ENCODE measurements at regions not wholly inside any gene's neighbourhood (a gene's known extent, or its start where the extent isn't known, plus 50 kb on each side); places are given as distances from the start of the nearest gene placed in this dataset.
A peak's percentile ranks its signal among the peaks of the same experiment; 100 is the strongest.

DNA sequence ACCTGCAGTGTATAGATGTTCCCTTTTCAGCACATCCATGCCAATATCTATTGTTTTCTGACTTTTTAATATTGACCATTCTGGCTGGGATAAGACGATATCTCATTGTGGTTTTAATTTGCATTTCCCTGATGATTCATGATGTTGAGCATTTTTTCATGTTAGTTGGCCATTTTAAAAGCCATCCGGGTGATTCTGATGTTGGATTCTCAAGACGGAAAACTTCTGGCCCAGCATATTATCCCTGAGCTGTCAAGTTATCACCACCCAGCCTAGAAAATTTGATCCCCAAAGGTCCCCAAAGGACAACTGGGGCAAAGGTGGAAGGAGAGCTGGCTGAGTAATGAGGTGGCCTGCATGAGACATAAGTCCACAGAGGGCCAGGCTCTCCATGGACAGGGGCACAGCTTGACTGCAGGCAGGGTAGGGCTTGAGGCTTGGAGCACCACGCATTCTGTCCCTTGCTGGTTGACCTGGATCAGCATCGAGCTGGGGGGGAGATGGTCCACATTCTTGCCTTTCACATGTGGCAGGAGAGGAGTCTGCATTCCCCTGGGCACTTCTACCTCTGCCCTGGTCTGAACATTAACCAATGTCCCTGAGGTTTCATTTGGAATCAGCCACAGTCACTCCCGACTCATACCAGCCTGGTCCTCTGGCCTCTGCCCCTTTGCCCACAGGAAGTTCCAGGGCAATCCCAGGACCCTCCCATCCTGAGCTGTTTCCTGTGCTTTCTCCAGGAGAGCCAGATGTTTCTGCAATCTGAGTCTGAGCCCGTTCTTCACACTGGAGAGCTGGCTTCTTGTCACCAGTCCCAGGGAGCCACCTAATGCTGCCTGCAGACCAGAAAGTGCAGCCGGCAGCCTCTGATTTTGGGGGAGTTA lies 69.2 kb downstream of the ISG20 start:
- peaks cover 27% of the 10 kb centered on the region for H3K27me3 ChIP-seq (ENCODE audit: control insufficient read depth, insufficient read depth, low read length)
- H3K4me3 ChIP-seq (ENCODE audit: insufficient read depth, low read depth, low read length): no peak overlapping the region
- DNase-seq: no peak
- no peaks in the 10 kb centered on the region for H3K36me3 ChIP-seq (replicated peaks; ENCODE audit: control insufficient read depth, insufficient read depth, low read length)

DNA sequence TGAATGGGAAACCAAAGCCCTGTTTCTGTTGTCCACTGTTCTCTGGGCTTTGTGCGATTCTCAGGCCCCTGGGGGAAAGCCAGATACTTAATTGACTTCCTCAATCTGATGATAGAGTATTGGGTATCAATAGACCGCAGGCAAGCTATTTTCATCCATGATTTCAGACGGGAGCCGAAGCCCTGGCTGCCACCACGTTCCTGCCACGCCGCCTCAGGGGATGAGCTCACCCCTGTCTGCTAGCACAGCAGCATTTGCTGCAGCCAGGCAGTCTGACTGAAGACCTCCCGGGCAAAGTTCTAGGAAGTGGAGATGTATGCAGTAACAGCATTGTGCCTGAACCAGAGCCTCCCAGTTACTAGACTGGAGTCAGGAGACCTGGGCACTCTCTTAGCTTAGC lies 69.8 kb downstream of the ISG20 start:
- Histone ChIP-seq H3K27me3 (ENCODE audit: control insufficient read depth, insufficient read depth, low read length) (peaks cover 23% of the 10 kb centered on the region), H3K4me3 (ENCODE audit: insufficient read depth, low read depth, low read length) (no peak overlapping the region), H3K36me3 (replicated peaks; ENCODE audit: control insufficient read depth, insufficient read depth, low read length) (no peaks in the 10 kb centered on the region)
- no peak for DNase-seq

DNA sequence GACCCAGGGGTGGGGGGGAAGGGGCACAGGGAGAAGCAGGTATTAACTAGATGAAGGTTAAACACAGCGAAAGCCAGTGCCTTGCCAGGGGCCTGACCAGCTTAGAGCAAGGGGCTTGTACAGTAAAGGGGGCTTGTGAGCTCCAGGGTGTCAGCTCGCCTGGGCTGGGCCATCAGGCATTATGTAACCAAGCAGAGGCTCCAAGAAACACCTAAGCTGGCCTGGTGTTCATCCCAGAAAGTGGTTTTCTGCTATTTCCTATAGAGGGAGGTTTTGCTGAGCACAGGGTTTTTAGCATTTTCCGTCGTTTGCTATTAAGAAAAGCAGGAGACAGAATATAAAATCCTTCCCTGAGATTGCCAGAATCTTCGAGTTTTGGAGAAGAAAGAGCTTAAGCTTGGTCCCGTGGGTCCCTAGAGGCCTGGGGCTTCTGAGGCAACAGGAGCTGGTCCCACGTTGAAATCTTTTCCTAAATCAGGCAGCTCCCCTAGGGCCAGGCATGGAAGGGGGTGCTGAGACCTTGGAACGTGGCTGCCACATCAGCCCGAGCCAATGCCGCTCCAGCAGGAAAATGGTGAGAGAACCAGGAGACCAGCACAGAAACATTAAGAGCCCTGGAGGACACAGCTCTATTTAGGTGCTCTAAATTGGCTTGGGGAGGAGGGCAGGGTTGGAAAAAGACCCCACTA lies 71.4 kb downstream of the ISG20 start:
- DNase-seq: no peak
- no peaks in the 10 kb centered on the region for H3K36me3 ChIP-seq (replicated peaks; ENCODE audit: control insufficient read depth, insufficient read depth, low read length)
- H3K4me3 ChIP-seq (ENCODE audit: insufficient read depth, low read depth, low read length): no peak overlapping the region
- H3K27me3 ChIP-seq (ENCODE audit: control insufficient read depth, insufficient read depth, low read length): peaks cover 9% of the 10 kb centered on the region

DNA sequence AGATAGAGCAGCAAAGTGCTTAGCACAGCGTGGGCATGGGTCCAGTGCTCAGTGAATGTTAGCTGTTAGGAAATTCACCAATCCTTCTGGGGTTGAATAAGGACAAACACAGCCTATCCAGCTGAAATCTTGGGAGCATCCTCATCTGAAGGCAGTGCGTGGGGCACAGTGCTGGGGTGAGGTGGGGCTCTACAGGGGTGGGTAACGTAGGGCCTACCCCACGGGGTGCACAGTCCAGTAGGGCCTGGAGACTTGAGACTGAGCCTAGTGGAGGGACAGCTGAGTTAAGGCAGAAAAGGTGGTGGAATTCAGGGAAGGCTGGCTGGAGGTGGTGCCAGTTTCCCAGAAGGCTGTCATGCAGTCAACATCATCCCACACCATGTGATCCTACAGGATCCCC lies 73.0 kb downstream of the ISG20 start:
- H3K36me3 ChIP-seq (replicated peaks; ENCODE audit: control insufficient read depth, insufficient read depth, low read length): no peaks in the 10 kb centered on the region
- H3K27me3 ChIP-seq (ENCODE audit: control insufficient read depth, insufficient read depth, low read length): no peaks in the 10 kb centered on the region; the same call in 1 of the 2 replicates
- DNase-seq: no peak
- H3K4me3 ChIP-seq (ENCODE audit: insufficient read depth, low read depth, low read length): no peak overlapping the region

DNA sequence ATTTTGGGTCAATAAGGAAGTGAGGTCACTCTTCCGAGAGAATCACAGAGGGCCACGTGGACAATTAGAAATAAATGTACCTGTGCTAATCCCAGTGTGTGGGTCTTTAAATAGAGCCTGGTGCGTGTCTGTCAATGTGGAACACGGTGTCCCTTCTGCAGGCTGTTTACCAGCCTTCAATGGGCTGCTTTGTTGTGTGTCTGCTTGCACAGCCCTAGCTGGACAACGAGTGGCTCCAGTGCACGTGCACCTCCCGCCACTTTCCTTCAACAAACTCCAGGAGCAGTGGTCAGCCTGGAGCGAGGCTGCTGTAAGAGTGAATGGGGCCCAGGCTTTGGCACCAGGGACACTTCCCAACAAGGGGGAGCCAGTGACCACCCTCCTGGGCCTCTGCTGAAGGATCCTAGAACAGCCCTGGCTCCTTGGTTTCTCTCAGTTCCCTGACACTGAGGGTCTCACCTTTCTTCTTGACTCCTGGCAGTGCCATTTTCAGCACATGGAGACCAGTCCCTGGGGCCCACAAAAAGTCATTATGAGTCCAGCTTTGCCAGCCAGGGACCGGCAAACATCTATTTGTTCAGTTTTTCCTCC lies 76.1 kb downstream of the ISG20 start:
- DNase-seq: peak; percentile 27
- Histone ChIP-seq H3K27me3 (ENCODE audit: control insufficient read depth, insufficient read depth, low read length) (no peaks in the 10 kb centered on the region), H3K4me3 (ENCODE audit: insufficient read depth, low read depth, low read length) (no peak overlapping the region), H3K36me3 (replicated peaks; ENCODE audit: control insufficient read depth, insufficient read depth, low read length) (no peaks in the 10 kb centered on the region)

DNA sequence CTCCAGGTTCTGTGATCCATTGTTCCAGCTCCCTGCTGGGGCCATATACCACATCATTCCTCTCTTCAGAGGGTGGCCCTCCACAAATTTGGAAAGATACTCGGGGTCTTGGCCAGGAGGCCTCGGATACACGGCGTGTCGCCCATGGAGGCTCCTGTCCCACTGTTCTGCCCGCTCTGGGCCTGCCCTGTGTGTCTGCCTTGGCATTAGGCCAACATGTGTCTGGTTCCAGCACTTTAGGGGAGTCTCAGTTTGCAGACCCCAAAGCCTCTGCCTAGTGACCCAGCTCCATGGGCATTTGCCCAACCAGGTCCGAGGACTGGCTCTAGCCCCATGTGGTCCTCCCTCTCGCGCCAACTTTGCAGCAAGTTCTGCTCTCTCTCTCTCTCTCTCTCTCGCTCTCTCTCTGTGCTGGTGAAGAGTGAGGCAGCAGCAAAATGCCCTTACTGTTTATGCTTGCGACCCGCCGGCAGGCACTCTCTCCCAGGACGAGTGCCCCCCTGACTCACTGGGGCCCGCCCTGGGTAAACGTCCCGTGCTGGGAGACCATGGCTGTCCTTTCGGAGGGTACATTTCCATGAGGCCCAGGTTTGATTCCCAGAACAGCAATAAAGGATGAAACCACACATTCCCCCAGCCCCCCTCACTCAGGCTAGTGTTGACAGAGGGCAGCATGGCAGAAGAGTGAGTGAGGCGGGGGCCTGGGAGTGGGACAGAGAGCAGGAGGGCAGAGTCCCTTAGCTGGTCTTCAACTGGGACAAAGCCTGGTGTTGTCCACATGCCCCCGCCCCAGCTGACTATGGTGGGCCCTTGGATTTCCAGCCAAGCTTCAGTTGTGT lies 77.9 kb downstream of the ISG20 start:
- H3K36me3 ChIP-seq (replicated peaks; ENCODE audit: control insufficient read depth, insufficient read depth, low read length): no peaks in the 10 kb centered on the region
- DNase-seq: no peak
- H3K27me3 ChIP-seq (ENCODE audit: control insufficient read depth, insufficient read depth, low read length): no peaks in the 10 kb centered on the region
- H3K4me3 ChIP-seq (ENCODE audit: insufficient read depth, low read depth, low read length): no peak overlapping the region

DNA sequence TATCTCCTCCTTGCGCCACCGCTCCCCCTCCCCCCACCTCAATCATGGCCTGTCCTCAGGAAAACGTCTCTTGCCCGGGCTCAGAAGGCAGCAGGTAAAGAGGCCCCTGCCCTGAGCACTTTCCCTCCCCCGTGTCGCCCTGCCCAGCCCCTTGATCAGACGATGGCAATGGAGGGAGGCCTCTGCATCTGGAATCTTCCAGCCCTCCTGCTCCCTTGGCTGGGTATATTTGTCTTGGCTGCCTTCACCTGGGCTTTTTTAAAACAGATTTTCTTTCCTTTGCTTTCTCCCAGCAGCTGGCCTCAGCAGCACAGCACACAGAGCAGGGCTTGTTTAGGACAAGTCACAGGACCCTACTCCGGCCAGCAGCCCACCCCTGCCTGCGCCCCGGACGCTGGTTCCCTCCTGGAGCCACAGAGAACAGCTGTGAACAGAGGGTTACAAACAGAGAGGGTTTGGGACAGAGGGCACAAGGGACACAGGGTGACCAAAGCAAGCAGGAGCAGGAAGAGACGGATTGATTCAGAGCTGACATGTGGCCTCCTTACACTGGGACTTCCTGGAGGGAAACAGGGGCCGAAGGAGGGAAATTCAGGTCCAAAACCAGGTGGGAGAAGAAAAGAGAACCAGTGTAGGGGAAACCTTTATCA lies 78.7 kb downstream of the ISG20 start:
- no peaks in the 10 kb centered on the region for H3K27me3 ChIP-seq (ENCODE audit: control insufficient read depth, insufficient read depth, low read length)
- no peaks in the 10 kb centered on the region for H3K36me3 ChIP-seq (replicated peaks; ENCODE audit: control insufficient read depth, insufficient read depth, low read length)
- no peak overlapping the region for H3K4me3 ChIP-seq (ENCODE audit: insufficient read depth, low read depth, low read length)
- DNase-seq: peak; percentile 47

DNA sequence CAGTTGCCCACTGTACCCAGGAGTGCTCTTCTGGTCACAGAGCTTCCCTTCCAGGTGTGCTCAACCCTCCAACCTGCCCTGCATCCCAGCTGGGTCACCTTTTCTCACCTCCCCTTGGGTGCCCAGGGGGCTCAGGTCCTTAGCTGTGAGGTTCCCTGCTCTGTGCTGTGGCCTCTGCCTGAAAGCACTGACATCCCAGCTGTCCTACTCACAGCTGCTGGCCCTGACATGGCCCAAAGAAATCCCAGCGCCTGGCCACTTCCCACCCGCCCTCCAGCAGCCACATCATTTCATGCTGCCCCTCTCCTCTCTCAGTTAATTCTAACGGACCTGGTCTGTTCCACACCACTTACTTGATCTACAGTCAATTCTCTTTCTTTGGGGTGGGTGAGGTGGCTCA lies 79.9 kb downstream of the ISG20 start:
- H3K4me3 ChIP-seq (ENCODE audit: insufficient read depth, low read depth, low read length): no peak overlapping the region
- no peaks in the 10 kb centered on the region for H3K36me3 ChIP-seq (replicated peaks; ENCODE audit: control insufficient read depth, insufficient read depth, low read length)
- DNase-seq: no peak
- no peaks in the 10 kb centered on the region for H3K27me3 ChIP-seq (ENCODE audit: control insufficient read depth, insufficient read depth, low read length)

DNA sequence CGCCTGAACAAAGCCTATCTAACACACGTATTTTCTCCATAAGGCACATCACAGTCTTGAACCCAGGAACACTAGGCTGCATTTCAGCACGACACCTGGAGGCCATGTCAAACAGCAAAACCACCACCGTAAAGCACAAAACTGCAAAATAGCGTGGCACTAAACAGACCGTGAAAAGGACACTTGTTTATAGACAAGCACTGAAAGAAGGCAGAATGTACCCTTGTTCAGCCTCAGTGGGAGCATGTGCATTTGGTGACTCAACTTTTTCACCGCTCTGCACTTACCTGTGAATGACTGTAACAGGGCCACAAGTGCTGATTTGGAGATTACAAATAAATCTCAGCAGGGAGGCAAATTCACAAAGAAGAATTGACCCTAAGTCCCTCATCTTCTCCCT lies 80.8 kb downstream of the ISG20 start:
- no peak overlapping the region for H3K4me3 ChIP-seq (ENCODE audit: insufficient read depth, low read depth, low read length)
- no peaks in the 10 kb centered on the region for H3K36me3 ChIP-seq (replicated peaks; ENCODE audit: control insufficient read depth, insufficient read depth, low read length)
- DNase-seq: no peak
- no peaks in the 10 kb centered on the region for H3K27me3 ChIP-seq (ENCODE audit: control insufficient read depth, insufficient read depth, low read length)

DNA sequence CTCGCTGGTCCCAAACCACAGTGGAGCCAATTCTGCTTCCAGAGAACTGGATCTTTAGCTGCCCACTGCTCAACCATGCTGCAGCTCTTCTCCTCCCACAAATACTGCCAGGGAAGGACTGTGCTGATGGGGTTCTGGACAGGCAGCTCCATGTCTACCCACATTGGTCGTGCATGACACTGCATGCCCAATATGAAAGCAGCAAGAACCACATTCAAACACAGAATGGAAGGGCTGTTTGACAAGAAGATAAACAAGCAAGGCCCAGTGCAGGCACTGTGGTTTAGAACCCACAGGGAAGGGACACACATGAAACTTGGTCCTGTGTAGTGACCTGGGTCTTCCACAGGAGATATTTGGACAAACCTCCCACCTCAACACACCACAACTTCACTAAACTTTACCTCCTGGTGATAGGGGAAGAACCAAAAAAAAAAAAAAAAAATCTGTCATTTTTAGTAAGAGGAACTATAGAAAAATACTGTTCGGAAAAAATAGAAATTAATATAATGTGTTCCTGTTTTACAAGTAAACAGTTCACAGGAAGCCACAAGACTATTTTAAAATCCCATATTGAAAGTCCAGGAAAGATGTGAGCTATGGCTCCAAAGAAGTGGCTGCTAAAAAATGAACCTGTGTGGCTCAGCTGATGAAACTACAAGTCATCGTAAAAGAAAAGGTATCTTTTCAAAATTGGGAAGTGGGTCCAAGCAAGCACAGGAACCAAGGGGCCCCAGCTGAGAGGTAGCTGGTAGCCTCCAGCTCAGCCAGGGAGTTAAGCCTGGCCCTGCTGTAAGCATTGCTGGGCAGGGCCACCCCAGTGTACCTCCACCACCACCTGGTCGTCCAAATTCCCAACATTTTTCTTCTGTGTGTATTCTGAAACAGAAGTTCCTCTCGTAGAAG lies 77.7 kb upstream of the ACAN start:
- Histone ChIP-seq H3K4me3 (ENCODE audit: insufficient read depth, low read depth, low read length) (no peak overlapping the region), H3K36me3 (replicated peaks; ENCODE audit: control insufficient read depth, insufficient read depth, low read length) (no peaks in the 10 kb centered on the region), H3K27me3 (ENCODE audit: control insufficient read depth, insufficient read depth, low read length) (no peaks in the 10 kb centered on the region)
- DNase-seq: no peak

DNA sequence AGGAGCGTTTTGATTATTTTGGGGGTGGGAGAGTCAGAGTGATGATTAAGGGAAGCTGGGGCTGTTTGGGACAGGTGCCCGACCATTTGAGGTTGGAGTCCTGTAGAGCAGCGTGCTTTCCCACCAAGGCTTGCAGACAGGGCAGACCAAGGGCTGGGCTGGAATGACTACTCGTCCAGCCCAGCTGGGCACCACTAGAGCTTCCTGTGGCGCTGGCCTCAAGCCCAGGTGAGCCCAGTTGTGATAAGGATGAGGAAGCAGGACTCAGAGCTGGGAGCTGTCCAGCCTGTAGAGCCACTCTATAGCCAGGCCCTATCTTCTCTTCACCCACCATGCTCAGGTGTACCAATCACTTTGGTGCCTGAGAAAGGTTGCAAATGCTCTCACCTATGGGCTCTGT lies 75.8 kb upstream of the ACAN start:
- H3K27me3 ChIP-seq (ENCODE audit: control insufficient read depth, insufficient read depth, low read length): no peaks in the 10 kb centered on the region
- DNase-seq: no peak
- no peak overlapping the region for H3K4me3 ChIP-seq (ENCODE audit: insufficient read depth, low read depth, low read length)
- no peaks in the 10 kb centered on the region for H3K36me3 ChIP-seq (replicated peaks; ENCODE audit: control insufficient read depth, insufficient read depth, low read length)

DNA sequence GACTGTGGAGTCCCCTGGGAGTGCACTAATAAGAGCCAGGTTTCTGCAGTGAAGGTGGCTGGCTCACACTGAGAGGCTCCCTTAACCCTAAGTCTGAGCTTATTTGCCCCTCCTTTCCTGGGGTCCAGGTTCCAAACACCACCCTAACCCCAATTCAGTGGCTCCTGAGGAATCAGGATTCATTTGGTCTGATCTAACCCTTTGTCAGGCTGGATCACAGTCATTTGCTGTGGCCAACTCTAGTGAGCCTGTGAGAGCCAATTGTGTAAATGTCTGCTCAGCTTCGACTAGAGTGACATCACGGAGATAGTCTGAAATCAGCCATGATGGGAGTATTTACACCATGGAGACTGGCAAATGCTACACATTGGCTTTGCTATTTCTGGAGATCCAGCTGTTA lies 73.7 kb upstream of the ACAN start:
- DNase-seq: no peak
- no peaks in the 10 kb centered on the region for H3K27me3 ChIP-seq (ENCODE audit: control insufficient read depth, insufficient read depth, low read length)
- no peaks in the 10 kb centered on the region for H3K36me3 ChIP-seq (replicated peaks; ENCODE audit: control insufficient read depth, insufficient read depth, low read length)
- H3K4me3 ChIP-seq (ENCODE audit: insufficient read depth, low read depth, low read length): no peak overlapping the region

DNA sequence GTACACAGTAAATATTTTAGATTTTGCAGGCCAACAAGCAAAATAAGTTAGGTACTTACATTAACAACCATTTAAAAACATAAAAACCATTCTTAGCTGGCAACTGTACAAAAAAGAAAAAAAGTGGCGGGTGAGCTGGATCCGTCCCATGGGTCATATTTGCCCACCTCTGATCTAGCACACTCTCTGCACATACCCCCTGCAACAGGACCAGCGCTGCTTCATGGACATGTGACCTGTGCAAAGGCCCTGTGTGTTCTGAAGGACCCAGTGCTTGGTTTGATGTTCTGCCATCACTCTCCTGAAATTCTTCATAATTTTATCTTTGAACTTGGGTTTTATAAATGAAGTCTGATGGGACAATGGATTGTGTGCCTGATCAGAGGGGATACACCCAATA lies 72.5 kb upstream of the ACAN start:
- no peak for DNase-seq
- Histone ChIP-seq H3K27me3 (ENCODE audit: control insufficient read depth, insufficient read depth, low read length) (no peaks in the 10 kb centered on the region), H3K4me3 (ENCODE audit: insufficient read depth, low read depth, low read length) (no peak overlapping the region), H3K36me3 (replicated peaks; ENCODE audit: control insufficient read depth, insufficient read depth, low read length) (no peaks in the 10 kb centered on the region)

Measured in H7 (cell line).